HEK293T (cell line): ENCODE measurements at regions not wholly inside any gene's neighbourhood (a gene's known extent, or its start where the extent isn't known, plus 50 kb on each side); places are given as distances from the start of the nearest gene placed in this dataset.

ENCODE experiments used
- BHLHE40 ChIP-seq: fragments of 450-650 bp; IDR thresholded peaks from 2 replicates; pipeline ENCODE4 v1.6.1; 2016; ENCODE audit warnings: mild to moderate bottlenecking, moderate library complexity, borderline replicate concordance
- CTBP1 ChIP-seq: fragments of 450-650 bp; IDR thresholded peaks from 2 replicates; pipeline ENCODE4 v1.6.1; 2016; ENCODE audit warnings: borderline replicate concordance
- FOXK2 ChIP-seq: fragments of 450-650 bp; IDR thresholded peaks from 2 replicates; pipeline ENCODE4 v1.6.1; 2016; ENCODE audit warnings: mild to moderate bottlenecking
- FOXM1 ChIP-seq: fragments of 450-650 bp; IDR thresholded peaks from 2 replicates; pipeline ENCODE4 v1.6.1; 2017; ENCODE audit warnings: mild to moderate bottlenecking, borderline replicate concordance
- HDGF ChIP-seq: fragments of 450-650 bp; IDR thresholded peaks from 2 replicates; pipeline ENCODE4 v1.6.1; 2017; ENCODE audit warnings: antibody characterized with exemption, borderline replicate concordance
- LEF1 ChIP-seq: fragments of 450-650 bp; IDR thresholded peaks from 2 replicates; pipeline ENCODE4 v1.6.1; 2017; ENCODE audit warnings: mild to moderate bottlenecking, borderline replicate concordance
- PKNOX1 ChIP-seq: fragments of 450-650 bp; IDR thresholded peaks from 2 replicates; pipeline ENCODE4 v1.6.1; 2016
- SP1 ChIP-seq: fragments of 450-650 bp; IDR thresholded peaks from 2 replicates; pipeline ENCODE4 v1.6.1; 2017
- SUZ12 ChIP-seq: fragments of 450-650 bp; IDR thresholded peaks from 2 replicates; pipeline ENCODE4 v1.6.1; 2016; ENCODE audit warnings: mild to moderate bottlenecking
- TARDBP ChIP-seq: fragments of 450-650 bp; IDR thresholded peaks from 2 replicates; pipeline ENCODE4 v1.6.1; 2016

GRCh38 chr4:180261346-180261745 is 1981.9 kb upstream of the TENM3 start:
- no peak for TF ChIP-seq HDGF
- TF ChIP-seq BHLHE40, result no peak
- no peak for TF ChIP-seq SP1
- no peak for TF ChIP-seq TARDBP
- TF ChIP-seq FOXK2, result no peak
- no peak for TF ChIP-seq FOXM1
- TF ChIP-seq PKNOX1, result no peak
- TF ChIP-seq LEF1, result no peak
- TF ChIP-seq SUZ12, result no peak
- TF ChIP-seq CTBP1, result no peak
